TTC549 (cell line): ENCODE measurements at regions not wholly inside any gene's neighbourhood (a gene's known extent, or its start where the extent isn't known, plus 50 kb on each side); places are given as distances from the start of the nearest gene placed in this dataset.
"Not testable (repeated sequence)": the region's sequence is repeated elsewhere in the genome, so short reads cannot be mapped to it uniquely, and the experiment has no call there.

Experiments
- FAIRE-seq: peaks from 2 replicates; lab custom pipeline; 2012; peaks lifted over from hg19 to GRCh38; lab: Jason Lieb, UNC

GRCh38 chr5:118174671-118175070 lies 813.7 kb downstream of the DTWD2 start:
- no peak for FAIRE-seq

GRCh38 chr5:118173340-118173739 lies 815.0 kb downstream of the DTWD2 start:
- FAIRE-seq: no peak

- no peak for FAIRE-seq
Measured at GRCh38 chr5:118165619-118166018, 822.7 kb downstream of the DTWD2 start.

- no peak for FAIRE-seq
Measured at GRCh38 chr5:118156181-118156580, 832.2 kb downstream of the DTWD2 start.

- no peak for FAIRE-seq
Measured at GRCh38 chr5:118146824-118147223, 841.5 kb downstream of the DTWD2 start.

- no peak for FAIRE-seq
Measured at GRCh38 chr5:118144540-118144939, 843.8 kb downstream of the DTWD2 start.

- FAIRE-seq: no peak
Measured at GRCh38 chr5:118139361-118139760, 849.0 kb downstream of the DTWD2 start.

- FAIRE-seq: no peak
Measured at GRCh38 chr5:118126159-118126558, 862.2 kb downstream of the DTWD2 start.

- FAIRE-seq: no peak
Measured at GRCh38 chr5:118125687-118126086, 862.7 kb downstream of the DTWD2 start.

GRCh38 chr5:118121258-118121657 lies 867.1 kb downstream of the DTWD2 start:
- no peak for FAIRE-seq

GRCh38 chr5:118115791-118116190 lies 872.6 kb downstream of the DTWD2 start:
- FAIRE-seq: no peak

- no peak for FAIRE-seq
Measured at GRCh38 chr5:118111956-118112355, 876.4 kb downstream of the DTWD2 start.

GRCh38 chr5:118107246-118107645 lies 881.1 kb downstream of the DTWD2 start:
- not testable (repeated sequence) for FAIRE-seq

- FAIRE-seq: no peak
Measured at GRCh38 chr5:118098716-118099115, 889.6 kb downstream of the DTWD2 start.

- no peak for FAIRE-seq
Measured at GRCh38 chr5:118095115-118095514, 893.2 kb downstream of the DTWD2 start.

- no peak for FAIRE-seq
Measured at GRCh38 chr5:118088448-118088847, 899.9 kb downstream of the DTWD2 start.

- no peak for FAIRE-seq
Measured at GRCh38 chr5:118076490-118076889, 911.9 kb downstream of the DTWD2 start.

- no peak for FAIRE-seq
Measured at GRCh38 chr5:118070041-118070440, 918.3 kb downstream of the DTWD2 start.

GRCh38 chr5:118069452-118069851 lies 918.9 kb downstream of the DTWD2 start:
- FAIRE-seq: no peak

GRCh38 chr5:118068886-118069285 lies 919.5 kb downstream of the DTWD2 start:
- no peak for FAIRE-seq

- FAIRE-seq: not testable (repeated sequence)
Measured at GRCh38 chr5:118063836-118064235, 924.5 kb downstream of the DTWD2 start.

GRCh38 chr5:118060833-118061232 lies 927.5 kb downstream of the DTWD2 start:
- no peak for FAIRE-seq

- no peak for FAIRE-seq
Measured at GRCh38 chr5:118052503-118052902, 935.8 kb downstream of the DTWD2 start.

- FAIRE-seq: no peak
Measured at GRCh38 chr5:118044169-118044568, 944.2 kb downstream of the DTWD2 start.

- no peak for FAIRE-seq
Measured at GRCh38 chr5:118043531-118043930, 944.8 kb downstream of the DTWD2 start.
